Jurkat, Clone E6-1 (cell line): ENCODE measurements at regions not wholly inside any gene's neighbourhood (a gene's known extent, or its start where the extent isn't known, plus 50 kb on each side); places are given as distances from the start of the nearest gene placed in this dataset.
"Not testable (repeated sequence)": the region's sequence is repeated elsewhere in the genome, so short reads cannot be mapped to it uniquely, and the experiment has no call there.

ENCODE experiments used
- DNase-seq: peaks from one replicate; pipeline ENCODE4 v3.0.0-alpha.2; 2011; ENCODE audit warnings: low read depth, low spot score
- H3K4me3 ChIP-seq: 2 replicates; pipeline ENCODE4 v1.5.1; 2011; ENCODE audit warnings: mild to moderate bottlenecking, low read length, control low read depth, moderate library complexity

- H3K4me3 ChIP-seq, result no peak overlapping the region
- no peak for DNase-seq
Measured at GRCh38 chr12:76649099-76649498, 89.5 kb upstream of the OSBPL8 start.

GRCh38 chr12:76652402-76652801, 92.8 kb upstream of the OSBPL8 start:
- H3K4me3 ChIP-seq, result no peak overlapping the region
- DNase-seq, result no peak

DNA sequence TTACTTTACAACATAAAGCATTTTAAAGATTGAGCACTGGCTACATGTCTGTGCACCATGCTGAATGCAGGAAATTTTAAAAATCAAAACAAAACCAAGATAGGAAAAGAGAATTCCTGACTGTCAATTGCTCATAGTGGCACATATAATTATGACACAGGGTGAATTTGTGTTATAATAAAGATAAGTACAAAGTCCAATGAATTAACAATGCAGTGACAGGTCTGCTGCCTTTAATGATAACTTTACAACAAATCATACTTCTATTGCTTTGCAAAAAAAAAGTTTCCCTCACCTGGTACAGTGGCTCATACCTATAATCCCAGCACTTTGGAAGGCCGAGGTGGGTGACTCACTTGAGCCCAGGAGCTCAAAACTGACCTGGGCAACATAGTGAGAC, 93.8 kb upstream of the OSBPL8 start:
- no peak overlapping the region for H3K4me3 ChIP-seq
- DNase-seq, result no peak

- H3K4me3 ChIP-seq, result no peak overlapping the region
- DNase-seq, result no peak
Measured at GRCh38 chr12:76664731-76665130, 99.2 kb upstream of the ZDHHC17 start.

- no peak for DNase-seq
- no peak overlapping the region for H3K4me3 ChIP-seq
Measured at GRCh38 chr12:76666290-76666835, 97.6 kb upstream of the ZDHHC17 start.

- no peak overlapping the region for H3K4me3 ChIP-seq
- no peak for DNase-seq
Measured at GRCh38 chr12:76669981-76670380, 93.9 kb upstream of the ZDHHC17 start.

DNA sequence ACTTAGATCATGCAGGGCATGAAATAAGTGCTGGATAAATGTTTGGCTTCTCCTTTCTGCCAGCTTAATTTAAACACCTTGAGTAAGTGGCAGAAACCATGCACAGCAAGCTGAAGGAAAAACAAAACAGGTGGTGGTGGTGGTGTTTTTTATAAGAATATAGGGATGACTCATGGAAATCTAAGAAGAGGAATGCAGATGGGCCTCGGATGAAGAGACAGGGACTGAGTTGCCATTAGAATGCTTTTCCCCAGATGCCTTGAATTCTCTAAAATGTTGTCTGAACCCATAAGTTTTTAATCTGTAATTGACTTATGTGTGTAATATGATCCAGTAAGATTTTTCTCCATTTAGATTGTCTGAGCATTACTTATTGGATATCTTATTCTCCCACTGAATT, 93.1 kb upstream of the ZDHHC17 start:
- H3K4me3 ChIP-seq, result no peak overlapping the region
- DNase-seq, result no peak

DNA sequence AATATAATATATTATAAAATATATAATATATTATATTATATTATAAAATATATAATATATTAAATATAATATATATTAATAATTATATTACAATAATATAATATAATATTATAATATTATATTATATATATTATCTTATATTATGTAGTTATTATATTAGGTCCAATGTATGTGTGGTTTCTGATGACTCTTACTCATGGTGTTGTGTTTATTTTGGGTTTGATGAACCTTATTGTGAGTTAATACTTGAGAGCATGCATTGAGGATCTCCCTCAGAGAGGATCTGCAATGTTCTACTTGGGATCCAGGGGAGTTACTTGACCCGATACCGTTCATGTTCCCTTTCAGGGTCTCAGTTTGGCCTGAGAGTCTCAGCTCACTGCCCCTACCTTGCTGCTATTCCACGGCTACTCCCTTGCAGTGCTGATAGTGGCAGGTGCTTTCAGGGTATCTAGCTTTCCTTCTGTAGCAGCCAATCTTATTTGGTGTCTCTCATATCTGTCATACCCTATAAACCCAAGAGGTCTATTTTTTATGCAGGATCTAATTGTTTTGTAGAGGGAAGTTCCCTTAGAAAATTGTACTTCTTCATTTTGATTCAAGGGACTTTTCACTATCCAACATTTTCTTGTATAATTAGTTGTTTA, 89.1 kb upstream of the ZDHHC17 start:
- H3K4me3 ChIP-seq, result no peak overlapping the region
- no peak for DNase-seq

DNA sequence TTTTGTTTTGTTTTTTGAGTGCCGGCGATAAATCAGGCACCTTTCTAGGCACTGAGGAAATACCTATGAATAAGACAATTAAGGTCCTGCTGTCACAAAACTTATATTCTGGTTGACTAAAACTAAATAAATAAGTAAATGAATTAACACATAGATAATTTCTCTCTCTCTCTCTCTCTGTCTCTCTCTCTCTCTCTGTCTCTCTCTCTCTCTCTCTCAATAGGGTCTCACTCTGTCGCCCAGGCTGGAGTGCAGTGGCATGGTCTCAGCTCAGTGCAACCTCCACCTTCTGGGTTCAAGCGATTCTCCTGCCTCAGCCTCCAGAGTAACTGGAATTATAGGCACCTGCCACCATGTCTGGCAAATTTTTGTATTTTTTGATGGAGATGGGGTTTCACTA, 87.7 kb upstream of the ZDHHC17 start:
- not testable (repeated sequence) for H3K4me3 ChIP-seq, DNase-seq

- H3K4me3 ChIP-seq, result no peak overlapping the region
- no peak for DNase-seq
Measured at GRCh38 chr12:76678992-76679391, 84.9 kb upstream of the ZDHHC17 start.

DNA sequence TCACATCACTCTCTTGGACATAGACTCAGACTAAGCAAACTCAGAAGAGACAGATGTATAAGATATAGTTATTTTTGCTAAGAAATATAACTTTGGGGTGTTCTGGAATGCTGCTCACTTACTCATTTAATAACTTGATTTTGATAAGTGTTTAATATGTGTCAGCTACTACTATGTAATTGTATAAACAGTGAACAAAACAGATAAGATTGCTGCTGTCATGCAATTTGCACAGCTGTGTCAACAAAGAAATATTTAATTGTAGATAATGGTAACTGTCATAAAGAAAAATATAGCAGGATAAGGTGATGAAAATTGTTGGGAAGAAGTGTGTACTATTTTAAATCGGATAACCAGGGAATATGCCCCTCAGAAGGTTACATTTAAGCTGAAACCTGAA, 84.1 kb upstream of the ZDHHC17 start:
- no peak overlapping the region for H3K4me3 ChIP-seq

DNA sequence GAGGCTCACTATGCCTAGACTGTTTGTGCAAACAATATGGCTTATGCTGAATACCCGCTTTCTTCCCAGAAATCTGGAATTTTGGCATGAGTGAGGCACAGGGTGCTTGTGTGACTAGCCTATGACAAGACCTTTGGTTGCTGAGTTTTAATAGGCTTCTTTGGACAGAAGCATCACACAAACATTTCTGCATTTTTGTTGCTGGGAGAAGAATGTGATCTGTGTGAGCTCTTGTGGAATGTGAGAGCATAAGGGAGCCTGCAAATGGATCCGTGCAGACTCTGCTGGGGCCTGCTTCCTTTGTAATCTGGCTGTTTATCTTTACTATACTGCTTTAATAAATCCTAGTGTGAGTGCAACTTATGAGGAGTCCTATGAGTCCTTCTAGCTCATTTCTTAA, 83.0 kb upstream of the ZDHHC17 start:
- no peak overlapping the region for H3K4me3 ChIP-seq
- DNase-seq, result no peak

More for the DNA sequence above, 84.1 kb upstream of the ZDHHC17 start:
- no peak for DNase-seq

DNA sequence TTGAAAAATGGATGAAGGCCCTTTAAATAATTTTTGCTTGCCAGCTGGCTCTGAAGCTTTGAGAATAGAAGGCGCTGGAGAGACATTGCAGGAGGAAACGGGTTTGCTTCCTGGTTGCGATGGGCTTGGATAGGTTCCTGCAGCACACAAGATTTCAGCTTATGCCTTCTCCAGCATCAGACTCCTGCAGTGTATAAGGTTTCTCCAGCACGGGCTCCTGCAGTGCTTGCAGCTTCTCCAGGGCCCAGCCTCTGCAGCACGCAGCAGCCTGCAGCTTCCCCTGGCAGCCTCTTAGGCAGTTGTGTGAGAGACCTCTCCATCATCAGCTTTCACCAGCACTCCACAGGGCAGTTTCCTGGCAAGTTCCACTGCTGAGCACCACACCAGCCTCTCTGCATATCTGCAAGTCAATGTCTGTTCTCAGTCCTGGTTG, 78.7 kb upstream of the ZDHHC17 start:
- DNase-seq, result no peak
- H3K4me3 ChIP-seq, result no peak overlapping the region

- no peak for DNase-seq
- no peak overlapping the region for H3K4me3 ChIP-seq
Measured at GRCh38 chr12:76687981-76688380, 75.9 kb upstream of the ZDHHC17 start.

DNA sequence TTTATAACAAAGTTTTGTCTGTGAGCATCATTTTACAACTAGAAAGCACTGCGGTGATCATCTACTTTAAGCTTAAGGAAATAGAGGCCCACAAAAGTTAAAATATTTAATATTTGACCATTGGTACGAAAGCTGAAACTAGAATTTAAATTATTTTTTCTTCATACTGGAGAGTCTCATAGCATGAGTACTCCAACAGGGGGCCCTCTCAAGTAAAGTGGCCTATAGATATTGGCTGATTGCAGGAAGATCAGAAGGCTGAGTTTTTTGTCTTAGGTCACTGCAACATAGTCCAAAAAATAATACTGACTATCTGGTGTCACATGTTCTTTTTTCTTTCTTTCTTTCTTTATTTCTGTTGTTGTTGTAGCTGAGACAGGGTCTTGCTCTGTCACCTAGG, 75.3 kb upstream of the ZDHHC17 start:
- DNase-seq, result no peak
- no peak overlapping the region for H3K4me3 ChIP-seq

GRCh38 chr12:76690921-76691700, 72.8 kb upstream of the ZDHHC17 start:
- DNase-seq, result no peak
- H3K4me3 ChIP-seq, result no peak overlapping the region

DNA sequence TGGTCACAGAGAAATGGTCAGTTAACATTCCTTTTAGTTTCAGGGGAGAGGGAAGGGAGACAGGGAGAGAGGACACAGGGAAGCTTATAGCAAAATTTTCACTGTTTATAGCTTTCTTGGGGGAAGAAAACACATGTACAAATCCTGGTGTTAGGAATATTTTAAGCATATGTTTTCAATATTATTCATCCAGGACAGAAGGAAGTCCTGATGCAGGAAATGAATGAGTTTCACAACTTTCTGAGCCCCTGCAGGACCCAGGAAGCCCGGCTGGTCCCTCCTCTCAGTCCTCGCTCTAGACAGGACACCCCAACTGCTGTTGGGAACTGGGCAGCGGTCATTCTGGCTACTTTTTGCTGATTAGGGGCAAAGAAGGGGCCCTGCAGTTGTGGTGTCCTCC, 71.1 kb upstream of the ZDHHC17 start:
- H3K4me3 ChIP-seq, result no peak overlapping the region
- no peak for DNase-seq

- no peak for DNase-seq
Measured at GRCh38 chr12:76694369-76694768, 69.5 kb upstream of the ZDHHC17 start.

DNA sequence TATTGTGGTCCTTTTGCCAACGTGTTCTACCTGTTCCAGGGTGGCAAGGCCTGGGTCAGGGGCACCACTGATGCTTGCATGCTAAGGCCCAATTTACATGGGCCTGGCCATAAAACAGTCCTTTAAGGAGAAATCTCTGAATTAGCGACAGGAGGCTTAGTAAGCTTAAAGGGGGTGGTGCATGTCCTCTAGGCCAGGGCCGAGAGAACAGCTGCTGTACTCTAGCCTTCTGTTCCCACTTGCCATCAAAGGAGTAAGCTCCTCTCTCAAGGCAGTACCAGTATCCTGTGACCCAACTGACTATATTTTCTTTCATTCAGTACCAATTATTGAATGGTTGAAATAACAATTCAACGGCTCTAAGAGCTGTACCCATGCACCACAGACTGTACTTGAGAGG, 67.7 kb upstream of the ZDHHC17 start:
- H3K4me3 ChIP-seq, result no peak overlapping the region
- DNase-seq, result no peak

More at GRCh38 chr12:76694369-76694768, 69.5 kb upstream of the ZDHHC17 start:
- no peak overlapping the region for H3K4me3 ChIP-seq

GRCh38 chr12:76697849-76698248, 66.1 kb upstream of the ZDHHC17 start:
- H3K4me3 ChIP-seq, result no peak overlapping the region
- DNase-seq, result no peak

GRCh38 chr12:76698316-76698715, 65.6 kb upstream of the ZDHHC17 start:
- H3K4me3 ChIP-seq, result no peak overlapping the region

More at GRCh38 chr12:76698316-76698715, 65.6 kb upstream of the ZDHHC17 start:
- no peak for DNase-seq
